Neural progenitor cell (in vitro differentiated cells): ENCODE measurements at regions not wholly inside any gene's neighbourhood (a gene's known extent, or its start where the extent isn't known, plus 50 kb on each side); places are given as distances from the start of the nearest gene placed in this dataset.

ENCODE experiments used
- DNase-seq: peaks from one replicate; pipeline ENCODE4 v3.0.0-alpha.2; 2016; ENCODE audit warnings: low spot score
- H2AFZ ChIP-seq: fragments of 200-600 bp; sonication (generic); replicated peaks from 2 replicates; pipeline ENCODE4 v1.6.1; 2016; ENCODE audit warnings: antibody characterized with exemption
- H3F3A ChIP-seq: fragments of 200-600 bp; sonication (generic); 2 replicates; pipeline ENCODE4 v1.6.1; 2016; ENCODE audit warnings: antibody characterized with exemption, low read depth
- H3K27ac ChIP-seq: fragments of 200-600 bp; sonication (generic); 2 replicates; pipeline ENCODE4 v1.5.1; 2016; ENCODE audit warnings: mild to moderate bottlenecking
- H3K27me3 ChIP-seq: fragments of 200-600 bp; sonication (generic); 2 replicates; pipeline ENCODE4 v1.6.1; 2016; ENCODE audit warnings: mild to moderate bottlenecking, moderate library complexity
- H3K36me3 ChIP-seq: fragments of 200-600 bp; sonication (generic); 2 replicates; pipeline ENCODE4 v1.5.1; 2016
- H3K4me1 ChIP-seq: fragments of 200-600 bp; sonication (generic); 2 replicates; pipeline ENCODE4 v1.6.1; 2016; ENCODE audit warnings: mixed run types
- H3K4me2 ChIP-seq: fragments of 200-600 bp; sonication (generic); 2 replicates; pipeline ENCODE4 v1.6.1; 2016
- H3K4me3 ChIP-seq: fragments of 200-600 bp; sonication (generic); 2 replicates; pipeline ENCODE4 v1.5.1; 2016
- H3K79me2 ChIP-seq: fragments of 200-600 bp; sonication (generic); 2 replicates; pipeline ENCODE4 v1.6.1; 2016; ENCODE audit warnings: low read depth
- H3K9ac ChIP-seq: fragments of 200-600 bp; sonication (generic); 2 replicates; pipeline ENCODE4 v1.6.1; 2016
- H3K9me3 ChIP-seq: fragments of 200-600 bp; sonication (generic); 2 replicates; pipeline ENCODE4 v1.5.1; 2016; ENCODE audit warnings: low read depth
- H4K20me1 ChIP-seq: fragments of 200-600 bp; sonication (generic); 2 replicates; pipeline ENCODE4 v1.6.1; 2016; ENCODE audit warnings: low read depth
- H3K27ac Mint-ChIP-seq: 3 replicates; pipeline ENCODE4 v1.8.0; 2021; ENCODE audit warnings: mixed read lengths
- H3K27me3 Mint-ChIP-seq: 2 replicates; pipeline ENCODE4 v1.8.0; 2022; ENCODE audit warnings: low read depth, mild to moderate bottlenecking, inconsistent platforms, moderate library complexity, mixed read lengths; ENCODE audit not compliant: insufficient read depth
- H3K36me3 Mint-ChIP-seq: 3 replicates; pipeline ENCODE4 v1.8.0; 2021; ENCODE audit warnings: mixed read lengths
- H3K4me1 Mint-ChIP-seq: 3 replicates; pipeline ENCODE4 v1.8.0; 2021; ENCODE audit warnings: mixed read lengths
- H3K4me3 Mint-ChIP-seq: 3 replicates; pipeline ENCODE4 v1.8.0; 2021; ENCODE audit warnings: mild to moderate bottlenecking, moderate library complexity, mixed read lengths
- H3K9me3 Mint-ChIP-seq: 3 replicates; pipeline ENCODE4 v1.8.0; 2020; ENCODE audit warnings: mixed read lengths
- CTCF ChIP-seq: fragments of 200-600 bp; sonication (generic); IDR thresholded peaks from 2 replicates; pipeline ENCODE4 v1.5.1; 2017; ENCODE audit warnings: antibody characterized with exemption, mild to moderate bottlenecking
- EZH2 ChIP-seq: fragments of 200-600 bp; sonication (generic); IDR thresholded peaks from 2 replicates; pipeline ENCODE4 v1.6.1; 2017; ENCODE audit warnings: antibody characterized with exemption, mild to moderate bottlenecking, moderate library complexity
- EZH2phosphoT487 ChIP-seq: fragments of 200-600 bp; sonication (generic); IDR thresholded peaks from 2 replicates; pipeline ENCODE4 v1.6.1; 2017; ENCODE audit warnings: antibody characterized with exemption

GRCh38 chr3:116947148-116947547 is 237.6 kb downstream of the TUSC7 start:
- Mint-ChIP-seq H3K27ac (no peak overlapping the region), H3K9me3 (peaks cover 3% of the 10 kb centered on the region), H3K36me3 (no peaks in the 10 kb centered on the region), H3K27me3 (no peaks in the 10 kb centered on the region), H3K4me1 (peaks cover 13% of the 10 kb centered on the region), H3K4me3 (no peak overlapping the region)
- no peak overlapping the region for H3K9ac ChIP-seq
- H3K4me3 ChIP-seq: no peak overlapping the region
- no peaks in the 10 kb centered on the region for H3K79me2 ChIP-seq
- no peaks in the 10 kb centered on the region for H3K36me3 ChIP-seq
- no peak for DNase-seq
- peaks cover 46% of the 10 kb centered on the region for H3K4me1 ChIP-seq
- no peak overlapping the region for H3K4me2 ChIP-seq
- H3K27me3 ChIP-seq: no peaks in the 10 kb centered on the region
- H3K9me3 ChIP-seq: no peaks in the 10 kb centered on the region
- no peaks in the 10 kb centered on the region for H4K20me1 ChIP-seq
- H3F3A ChIP-seq: peaks cover 5% of the 10 kb centered on the region
- H2AFZ ChIP-seq: no peak overlapping the region
- TF ChIP-seq CTCF (no peak), EZH2 (no peak), EZH2phosphoT487 (no peak)
- H3K27ac ChIP-seq: no peak overlapping the region

- no peak overlapping the region for H3K27ac Mint-ChIP-seq
Measured at GRCh38 chr3:116947809-116948208, 238.2 kb downstream of the TUSC7 start.

GRCh38 chr3:116950301-116951055 is 240.9 kb downstream of the TUSC7 start:
- Mint-ChIP-seq H3K4me1 (peaks cover 13% of the 10 kb centered on the region), H3K27ac (peak overlapping the region; percentile 26), H3K9me3 (no peaks in the 10 kb centered on the region), H3K36me3 (no peaks in the 10 kb centered on the region), H3K27me3 (no peaks in the 10 kb centered on the region), H3K4me3 (no peak overlapping the region)
- H2AFZ ChIP-seq: peak overlapping the region; percentile 46
- no peak overlapping the region for H3K4me3 ChIP-seq
- H3K9ac ChIP-seq: no peak overlapping the region
- H3K4me2 ChIP-seq: peak overlapping the region; percentile 51
- H4K20me1 ChIP-seq: no peaks in the 10 kb centered on the region
- H3K27ac ChIP-seq: peak overlapping the region; percentile 30
- H3K9me3 ChIP-seq: no peaks in the 10 kb centered on the region
- no peaks in the 10 kb centered on the region for H3K79me2 ChIP-seq
- H3K27me3 ChIP-seq: no peaks in the 10 kb centered on the region
- peaks cover 5% of the 10 kb centered on the region for H3F3A ChIP-seq
- no peak for TF ChIP-seq EZH2
- no peak for TF ChIP-seq EZH2phosphoT487
- TF ChIP-seq CTCF: no peak
- DNase-seq: peak; percentile 46
- peaks cover 46% of the 10 kb centered on the region for H3K4me1 ChIP-seq
- H3K36me3 ChIP-seq: no peaks in the 10 kb centered on the region

More at GRCh38 chr3:116947809-116948208, 238.2 kb downstream of the TUSC7 start:
- Histone ChIP-seq H3K79me2 (no peaks in the 10 kb centered on the region), H3K36me3 (no peaks in the 10 kb centered on the region), H3K27me3 (no peaks in the 10 kb centered on the region), H3K9me3 (no peaks in the 10 kb centered on the region), H3K4me1 (peaks cover 46% of the 10 kb centered on the region), H2AFZ (peak overlapping the region; percentile 44), H3K9ac (no peak overlapping the region), H3K4me3 (no peak overlapping the region), H3K4me2 (no peak overlapping the region), H3F3A (peaks cover 5% of the 10 kb centered on the region), H3K27ac (no peak overlapping the region), H4K20me1 (no peaks in the 10 kb centered on the region)
- Mint-ChIP-seq H3K36me3 (no peaks in the 10 kb centered on the region), H3K4me3 (no peak overlapping the region), H3K27me3 (no peaks in the 10 kb centered on the region), H3K4me1 (peaks cover 13% of the 10 kb centered on the region), H3K9me3 (peaks cover 3% of the 10 kb centered on the region)
- DNase-seq: no peak
- TF ChIP-seq EZH2phosphoT487 (no peak), CTCF (no peak), EZH2 (no peak)
